SKM-1 treated with dmso at 0.1 percent for 144 hours (cell line): ENCODE measurements at regions not wholly inside any gene's neighbourhood (a gene's known extent, or its start where the extent isn't known, plus 50 kb on each side); places are given as distances from the start of the nearest gene placed in this dataset.
"Not testable (repeated sequence)": the region's sequence is repeated elsewhere in the genome, so short reads cannot be mapped to it uniquely, and the experiment has no call there.

Source experiments
- DNase-seq: peaks from one replicate; lab custom pipeline; 2025; ENCODE audit not compliant: unreplicated experiment; lab: John Stamatoyannopoulos, UW

- not testable (repeated sequence) for DNase-seq
Measured at GRCh38 chr17:54465443-54465842, 435.2 kb upstream of the TOM1L1 start.

- no peak for DNase-seq
Measured at GRCh38 chr17:54466875-54467274, 433.8 kb upstream of the TOM1L1 start.

GRCh38 chr17:54482843-54483242 is 417.8 kb upstream of the TOM1L1 start:
- no peak for DNase-seq

- DNase-seq: no peak
Measured at GRCh38 chr17:54493691-54494090, 407.0 kb upstream of the TOM1L1 start.

GRCh38 chr17:54494721-54495715 is 405.6 kb upstream of the TOM1L1 start:
- DNase-seq: no peak

- no peak for DNase-seq
Measured at GRCh38 chr17:54505404-54505803, 395.2 kb upstream of the TOM1L1 start.

GRCh38 chr17:54518706-54519105 is 381.9 kb upstream of the TOM1L1 start:
- no peak for DNase-seq

- DNase-seq: no peak
Measured at GRCh38 chr17:54521137-54521536, 379.5 kb upstream of the TOM1L1 start.

GRCh38 chr17:54524501-54524900 is 376.2 kb upstream of the TOM1L1 start:
- no peak for DNase-seq

- no peak for DNase-seq
Measured at GRCh38 chr17:54527941-54528340, 372.7 kb upstream of the TOM1L1 start.

- no peak for DNase-seq
Measured at GRCh38 chr17:54530398-54530797, 370.3 kb upstream of the TOM1L1 start.

- DNase-seq: no peak
Measured at GRCh38 chr17:54536306-54536705, 364.3 kb upstream of the TOM1L1 start.

GRCh38 chr17:54537656-54538055 is 363.0 kb upstream of the TOM1L1 start:
- DNase-seq: no peak

GRCh38 chr17:54544249-54544648 is 356.4 kb upstream of the TOM1L1 start:
- no peak for DNase-seq

- no peak for DNase-seq
Measured at GRCh38 chr17:54559883-54560282, 340.8 kb upstream of the TOM1L1 start.

GRCh38 chr17:54608634-54609155 is 292.0 kb upstream of the TOM1L1 start:
- DNase-seq: no peak

GRCh38 chr17:54620399-54620978 is 280.2 kb upstream of the TOM1L1 start:
- no peak for DNase-seq

- no peak for DNase-seq
Measured at GRCh38 chr17:54623746-54624145, 276.9 kb upstream of the TOM1L1 start.

- no peak for DNase-seq
Measured at GRCh38 chr17:54626146-54626703, 274.4 kb upstream of the TOM1L1 start.

- DNase-seq: not testable (repeated sequence)
Measured at GRCh38 chr17:54639426-54639825, 261.2 kb upstream of the TOM1L1 start.

- DNase-seq: no peak
Measured at GRCh38 chr17:54662978-54663876, 237.4 kb upstream of the TOM1L1 start.
